ENCODE measurements at regions not wholly inside any gene's neighbourhood (a gene's known extent, or its start where the extent isn't known, plus 50 kb on each side); places are given as distances from the start of the nearest gene placed in this dataset.

- DNase-seq (ENCODE audit: low spot score) = no peak
Observed at GRCh38 chr18:41540237-41540871, 414.7 kb upstream of the PIK3C3 start.

- no peak for DNase-seq (ENCODE audit: low spot score)
Observed at GRCh38 chr18:41538751-41539150, 416.3 kb upstream of the PIK3C3 start.

GRCh38 chr18:41537666-41538065 is 417.4 kb upstream of the PIK3C3 start:
- no peak for DNase-seq (ENCODE audit: low spot score)

- no peak for DNase-seq (ENCODE audit: low spot score)
Observed at GRCh38 chr18:41532344-41533086, 422.5 kb upstream of the PIK3C3 start.

GRCh38 chr18:41530970-41531369 is 424.1 kb upstream of the PIK3C3 start:
- no peak for DNase-seq (ENCODE audit: low spot score)

- no peak for DNase-seq (ENCODE audit: low spot score)
Observed at GRCh38 chr18:41529093-41529492, 425.9 kb upstream of the PIK3C3 start.

- no peak for DNase-seq (ENCODE audit: low spot score)
Observed at GRCh38 chr18:41526054-41526453, 429.0 kb upstream of the PIK3C3 start.

GRCh38 chr18:41524674-41525470 is 430.2 kb upstream of the PIK3C3 start:
- no peak for DNase-seq (ENCODE audit: low spot score)

GRCh38 chr18:41517142-41517541 is 437.9 kb upstream of the PIK3C3 start:
- DNase-seq (ENCODE audit: low spot score) = no peak

- no peak for DNase-seq (ENCODE audit: low spot score)
Observed at GRCh38 chr18:41513438-41513837, 441.6 kb upstream of the PIK3C3 start.

- DNase-seq (ENCODE audit: low spot score) = no peak
Observed at GRCh38 chr18:41504316-41504715, 450.7 kb upstream of the PIK3C3 start.

GRCh38 chr18:41501848-41502247 is 453.2 kb upstream of the PIK3C3 start:
- DNase-seq (ENCODE audit: low spot score) = no peak

GRCh38 chr18:41499345-41499744 is 455.7 kb upstream of the PIK3C3 start:
- no peak for DNase-seq (ENCODE audit: low spot score)

GRCh38 chr18:41490861-41491260 is 464.2 kb upstream of the PIK3C3 start:
- DNase-seq (ENCODE audit: low spot score) = no peak

- no peak for DNase-seq (ENCODE audit: low spot score)
Observed at GRCh38 chr18:41486575-41486974, 468.5 kb upstream of the PIK3C3 start.

GRCh38 chr18:41484069-41484468 is 471.0 kb upstream of the PIK3C3 start:
- DNase-seq (ENCODE audit: low spot score) = no peak

- DNase-seq (ENCODE audit: low spot score) = no peak
Observed at GRCh38 chr18:41482501-41482900, 472.5 kb upstream of the PIK3C3 start.

GRCh38 chr18:41466436-41467160 is 488.4 kb upstream of the PIK3C3 start:
- no peak for DNase-seq (ENCODE audit: low spot score)

- DNase-seq (ENCODE audit: low spot score) = no peak
Observed at GRCh38 chr18:41465386-41465785, 489.6 kb upstream of the PIK3C3 start.

GRCh38 chr18:41464278-41464677 is 490.8 kb upstream of the PIK3C3 start:
- DNase-seq (ENCODE audit: low spot score) = no peak

GRCh38 chr18:41462946-41463345 is 492.1 kb upstream of the PIK3C3 start:
- DNase-seq (ENCODE audit: low spot score) = no peak

- DNase-seq (ENCODE audit: low spot score) = no peak
Observed at GRCh38 chr18:41461114-41461513, 493.9 kb upstream of the PIK3C3 start.

Data from AG08395 (cell line).